ENCODE measurements at regions not wholly inside any gene's neighbourhood (a gene's known extent, or its start where the extent isn't known, plus 50 kb on each side); places are given as distances from the start of the nearest gene placed in this dataset.

GRCh38 chr6:68158256-68158655 is 476.8 kb upstream of the ADGRB3 start (continued):
- TF ChIP-seq PRDM15 (CRISPR knock-in tag; IDR thresholded peaks at IDR 0.05) = no peak
- no peak for TF ChIP-seq RAD21 (IDR thresholded peaks at IDR 0.05; ENCODE audit: insufficient read depth, low read depth, low read length)
- no peak for TF ChIP-seq CBX3 (IDR thresholded peaks at IDR 0.05; ENCODE audit: borderline replicate concordance, low read depth)
- no peak for TF ChIP-seq ZBTB33 (IDR thresholded peaks at IDR 0.05)
- no peak for TF ChIP-seq NR2C1 (IDR thresholded peaks at IDR 0.05)
- TF ChIP-seq CEBPZ (IDR thresholded peaks at IDR 0.05; ENCODE audit: low read depth, low read length) = no peak
- TF ChIP-seq CBX5 (IDR thresholded peaks at IDR 0.05; ENCODE audit: low read depth) = no peak
- peak in 1 of 2 experiments; percentile 46; a peak in 2 of 4 replicates for TF ChIP-seq IKZF2 (IDR thresholded peaks at IDR 0.05)
- TF ChIP-seq NFYB (IDR thresholded peaks at IDR 0.05; ENCODE audit: insufficient read depth, low read depth, low read length) = no peak
- TF ChIP-seq MYC (IDR thresholded peaks at IDR 0.05; ENCODE audit: insufficient read depth, insufficient read length, insufficient replicate concordance, low read length, severe bottlenecking) = no peak
- TF ChIP-seq ZBED1 (IDR thresholded peaks at IDR 0.05; ENCODE audit: borderline replicate concordance) = no peak
- no peak for TF ChIP-seq ASH2L (IDR thresholded peaks at IDR 0.05; ENCODE audit: borderline replicate concordance, low read depth)
- TF ChIP-seq CHD1 (IDR thresholded peaks at IDR 0.05; ENCODE audit: low read depth, low read length) = no peak
- TF ChIP-seq RELB (IDR thresholded peaks at IDR 0.05; ENCODE audit: low read depth) = no peak; the same call in 1 of the 2 replicates
- TF ChIP-seq ZNF217 (IDR thresholded peaks at IDR 0.05) = peak; percentile 91
- TF ChIP-seq ZNF592 (IDR thresholded peaks at IDR 0.05) = no peak
